DOHH2 (cell line): ENCODE measurements at regions not wholly inside any gene's neighbourhood (a gene's known extent, or its start where the extent isn't known, plus 50 kb on each side); places are given as distances from the start of the nearest gene placed in this dataset.

Experiments used
- H3F3A ChIP-seq: fragments of 200-600 bp; sonication (generic), shearing (Covaris generic); 2 replicates; pipeline ENCODE4 v1.6.0; 2016; ENCODE audit warnings: antibody characterized with exemption, mild to moderate bottlenecking; ENCODE audit not compliant: control insufficient read depth, insufficient read depth
- H3K27ac ChIP-seq: fragments of 200-600 bp; sonication (generic); 2 replicates; pipeline ENCODE4 v1.5.1; 2014; ENCODE audit warnings: low read depth, mild to moderate bottlenecking, low read length, moderate library complexity
- H3K27me3 ChIP-seq: fragments of 200-600 bp; sonication (generic); 2 replicates; pipeline ENCODE4 v1.6.1; 2014; ENCODE audit warnings: mild to moderate bottlenecking, low read length, mixed read lengths; ENCODE audit not compliant: control insufficient read depth
- H3K36me3 ChIP-seq: fragments of 200-600 bp; sonication (generic); 2 replicates; pipeline ENCODE4 v1.6.1; 2014; ENCODE audit warnings: mild to moderate bottlenecking, low read length, moderate library complexity, mixed read lengths; ENCODE audit not compliant: control insufficient read depth
- H3K4me1 ChIP-seq: fragments of 200-600 bp; sonication (generic); 2 replicates; pipeline ENCODE4 v1.6.1; 2014; ENCODE audit warnings: mild to moderate bottlenecking, low read length, mixed read lengths; ENCODE audit not compliant: control insufficient read depth
- H3K4me2 ChIP-seq: fragments of 200-600 bp; sonication (generic); 2 replicates; pipeline ENCODE4 v1.6.0; 2014; ENCODE audit warnings: mild to moderate bottlenecking, low read length, moderate library complexity
- H3K4me3 ChIP-seq: fragments of 200-600 bp; sonication (generic); 2 replicates; pipeline ENCODE4 v1.5.1; 2014; ENCODE audit warnings: mild to moderate bottlenecking, low read length, mixed read lengths
- H3K79me2 ChIP-seq: fragments of 200-600 bp; sonication (generic); 2 replicates; pipeline ENCODE4 v1.6.1; 2014; ENCODE audit warnings: mild to moderate bottlenecking, low read length, mixed read lengths; ENCODE audit not compliant: control insufficient read depth
- H3K9me2 ChIP-seq: fragments of 200-600 bp; sonication (generic); replicated peaks from 2 replicates; pipeline ENCODE4 v1.6.1; 2014; ENCODE audit warnings: mild to moderate bottlenecking, low read length, mixed read lengths; ENCODE audit not compliant: control insufficient read depth
- H3K9me3 ChIP-seq: fragments of 200-600 bp; sonication (generic); 2 replicates; pipeline ENCODE4 v1.6.1; 2014; ENCODE audit warnings: antibody characterized with exemption, low read length, mixed read lengths; ENCODE audit not compliant: control insufficient read depth, insufficient read depth
- H4K20me1 ChIP-seq: fragments of 200-600 bp; sonication (generic); 2 replicates; pipeline ENCODE4 v1.6.0; 2014; ENCODE audit warnings: low read depth, mild to moderate bottlenecking, antibody characterized with exemption, low read length, moderate library complexity; ENCODE audit not compliant: control insufficient read depth, insufficient read depth
- CTCF ChIP-seq: fragments of 200-600 bp; sonication (generic); IDR thresholded peaks from one replicate; pipeline ENCODE4 v1.5.1; 2014; ENCODE audit warnings: antibody characterized with exemption, mild to moderate bottlenecking, low read depth, low read length; ENCODE audit not compliant: poor library complexity, severe bottlenecking
- EZH2phosphoT487 ChIP-seq: fragments of 200-600 bp; sonication (generic); IDR thresholded peaks from 2 replicates; pipeline ENCODE4 v1.6.1; 2017; ENCODE audit warnings: borderline replicate concordance, mild to moderate bottlenecking, antibody characterized with exemption, low read length, moderate library complexity, mixed read lengths

GRCh38 chr2:120851116-120851773 is 115.6 kb downstream of the GLI2 start:
- no peak overlapping the region for H3K4me3 ChIP-seq
- H3K79me2 ChIP-seq: no peaks in the 10 kb centered on the region

GRCh38 chr2:120852200-120852815 is 116.6 kb downstream of the GLI2 start:
- Histone ChIP-seq H4K20me1 (no peaks in the 10 kb centered on the region), H3K9me3 (no peaks in the 10 kb centered on the region), H3K4me3 (no peak overlapping the region), H3K9me2 (no peaks in the 10 kb centered on the region), H3K4me2 (no peak overlapping the region), H3K36me3 (no peaks in the 10 kb centered on the region), H3K27me3 (no peaks in the 10 kb centered on the region), H3K4me1 (no peaks in the 10 kb centered on the region), H3K27ac (no peak overlapping the region), H3F3A (no peaks in the 10 kb centered on the region), H3K79me2 (no peaks in the 10 kb centered on the region)
- TF ChIP-seq CTCF (no peak), EZH2phosphoT487 (no peak)

More at GRCh38 chr2:120851116-120851773, 115.6 kb downstream of the GLI2 start:
- Histone ChIP-seq H3K36me3 (no peaks in the 10 kb centered on the region), H3K9me3 (no peaks in the 10 kb centered on the region), H3K9me2 (no peaks in the 10 kb centered on the region), H4K20me1 (no peaks in the 10 kb centered on the region), H3F3A (no peaks in the 10 kb centered on the region), H3K27me3 (no peaks in the 10 kb centered on the region), H3K4me1 (no peaks in the 10 kb centered on the region), H3K4me2 (no peak overlapping the region), H3K27ac (no peak overlapping the region)
- TF ChIP-seq CTCF: no peak
- no peak for TF ChIP-seq EZH2phosphoT487

- H3K4me2 ChIP-seq: no peak overlapping the region
- TF ChIP-seq CTCF (no peak), EZH2phosphoT487 (no peak)
- no peak overlapping the region for H3K27ac ChIP-seq
- H3K9me3 ChIP-seq: no peaks in the 10 kb centered on the region
- no peak overlapping the region for H3K4me3 ChIP-seq
- H3K4me1 ChIP-seq: no peaks in the 10 kb centered on the region
- no peaks in the 10 kb centered on the region for H3K36me3 ChIP-seq
- no peaks in the 10 kb centered on the region for H3K9me2 ChIP-seq
- no peaks in the 10 kb centered on the region for H3K27me3 ChIP-seq
- no peaks in the 10 kb centered on the region for H3F3A ChIP-seq
- no peaks in the 10 kb centered on the region for H4K20me1 ChIP-seq
- no peaks in the 10 kb centered on the region for H3K79me2 ChIP-seq
Measured at GRCh38 chr2:120853306-120854013, 117.8 kb downstream of the GLI2 start.
